ENCODE measurements at regions not wholly inside any gene's neighbourhood (a gene's known extent, or its start where the extent isn't known, plus 50 kb on each side); places are given as distances from the start of the nearest gene placed in this dataset.

DNA sequence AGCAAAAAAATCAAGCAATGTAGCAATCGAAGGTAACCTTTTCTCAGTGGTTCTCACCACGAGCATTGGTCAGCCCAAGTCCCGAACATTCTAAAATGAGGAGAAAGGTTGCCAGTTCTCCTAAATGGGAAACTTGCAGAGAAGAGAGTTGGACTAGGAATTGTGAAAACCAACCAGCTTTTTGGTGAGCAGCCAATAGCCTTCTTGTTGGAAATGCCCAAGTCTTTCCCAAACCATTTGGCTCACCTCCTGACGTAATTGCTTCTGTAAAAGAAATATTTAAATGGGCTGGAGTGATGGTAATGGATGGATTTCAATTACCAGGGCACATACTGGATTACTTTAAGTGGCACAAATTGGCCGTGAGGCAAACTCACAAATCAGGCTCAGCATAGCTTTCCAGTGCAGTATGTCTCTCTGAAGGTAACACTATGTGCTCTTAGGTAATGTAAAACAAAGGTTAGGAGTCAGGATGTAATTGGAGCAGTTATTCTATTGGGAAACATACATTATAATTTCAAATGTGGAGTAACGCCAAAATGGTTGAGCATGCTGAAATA is 423.2 kb downstream of the KLF5 start:
- in situ Hi-C loops (cut with HindIII; ENCODE audit: low sequenced_read_pairs): no loop called here
- no peak for DNase-seq (ENCODE audit: low read depth, low spot score)
- H3K4me3 ChIP-seq (ENCODE audit: low read depth, low read length): no peak overlapping the region
- TF ChIP-seq, protein P1, sequence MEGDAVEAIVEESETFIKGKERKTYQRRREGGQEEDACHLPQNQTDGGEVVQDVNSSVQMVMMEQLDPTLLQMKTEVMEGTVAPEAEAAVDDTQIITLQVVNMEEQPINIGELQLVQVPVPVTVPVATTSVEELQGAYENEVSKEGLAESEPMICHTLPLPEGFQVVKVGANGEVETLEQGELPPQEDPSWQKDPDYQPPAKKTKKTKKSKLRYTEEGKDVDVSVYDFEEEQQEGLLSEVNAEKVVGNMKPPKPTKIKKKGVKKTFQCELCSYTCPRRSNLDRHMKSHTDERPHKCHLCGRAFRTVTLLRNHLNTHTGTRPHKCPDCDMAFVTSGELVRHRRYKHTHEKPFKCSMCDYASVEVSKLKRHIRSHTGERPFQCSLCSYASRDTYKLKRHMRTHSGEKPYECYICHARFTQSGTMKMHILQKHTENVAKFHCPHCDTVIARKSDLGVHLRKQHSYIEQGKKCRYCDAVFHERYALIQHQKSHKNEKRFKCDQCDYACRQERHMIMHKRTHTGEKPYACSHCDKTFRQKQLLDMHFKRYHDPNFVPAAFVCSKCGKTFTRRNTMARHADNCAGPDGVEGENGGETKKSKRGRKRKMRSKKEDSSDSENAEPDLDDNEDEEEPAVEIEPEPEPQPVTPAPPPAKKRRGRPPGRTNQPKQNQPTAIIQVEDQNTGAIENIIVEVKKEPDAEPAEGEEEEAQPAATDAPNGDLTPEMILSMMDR (IDR thresholded peaks at IDR 0.05; ENCODE audit: low read depth, low read length): no peak

DNA sequence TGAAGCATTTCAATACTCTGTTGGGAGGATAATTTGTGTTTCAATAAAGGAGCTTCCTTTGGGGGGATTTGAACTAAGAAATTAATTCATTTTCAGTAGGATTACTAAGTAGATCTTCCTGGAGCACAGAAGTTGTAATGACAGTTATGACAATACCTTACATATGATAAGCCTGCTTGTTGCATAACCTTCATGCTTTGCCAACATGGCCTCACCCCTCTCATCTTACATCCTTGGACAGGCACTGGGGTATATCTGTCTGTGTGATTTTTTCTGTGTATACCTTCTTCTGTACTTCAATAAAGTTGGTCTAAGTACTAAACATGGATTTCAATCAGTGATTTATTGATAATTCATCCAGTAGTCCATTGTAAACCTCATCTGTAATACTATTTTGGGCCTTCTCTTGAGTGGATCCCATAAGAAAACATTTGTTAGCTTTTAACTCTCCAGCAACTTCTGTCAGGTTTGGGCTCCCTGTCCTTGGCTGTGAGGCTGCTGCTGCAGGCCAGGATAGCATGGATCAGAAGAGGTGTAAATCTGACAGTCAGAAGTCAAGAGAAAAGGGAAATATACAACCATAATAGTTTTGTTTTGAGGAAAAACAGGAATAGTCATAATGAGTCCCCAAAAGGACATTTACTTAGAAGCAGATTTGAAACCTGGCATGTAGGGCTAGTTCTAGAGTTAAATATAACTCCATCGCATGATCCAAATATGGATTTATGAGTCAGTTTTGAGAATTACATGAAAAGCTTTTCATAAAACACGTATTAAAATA is 422.2 kb downstream of the KLF5 start:
- H3K4me3 ChIP-seq (ENCODE audit: low read depth, low read length): no peak overlapping the region
- DNase-seq (ENCODE audit: low read depth, low spot score): no peak
- in situ Hi-C loops (cut with HindIII; ENCODE audit: low sequenced_read_pairs): no loop called here
- TF ChIP-seq, protein P1 (IDR thresholded peaks at IDR 0.05; ENCODE audit: low read depth, low read length): no peak

DNA sequence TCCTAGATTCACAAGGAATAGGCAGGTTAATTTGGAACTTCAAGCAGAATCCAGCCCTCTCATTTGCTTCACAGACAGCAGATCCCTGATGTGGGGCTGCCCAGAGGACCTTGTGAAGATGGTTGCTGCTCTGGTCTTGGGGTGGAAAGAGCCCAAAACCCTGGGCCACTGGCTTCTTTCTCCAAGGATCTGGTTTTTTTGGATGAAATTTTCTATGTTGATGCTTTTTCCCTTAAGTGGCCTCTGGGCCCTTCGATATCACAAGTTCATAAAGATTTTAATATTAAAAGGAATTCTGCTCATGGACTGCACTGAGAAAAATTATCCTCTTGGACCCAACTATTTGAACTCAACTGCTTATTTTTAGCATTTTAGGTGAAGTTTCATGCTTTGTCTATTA is 421.1 kb downstream of the KLF5 start:
- TF ChIP-seq, protein P1 (IDR thresholded peaks at IDR 0.05; ENCODE audit: low read depth, low read length): no peak
- in situ Hi-C loops (cut with HindIII; ENCODE audit: low sequenced_read_pairs): no loop called here

DNA sequence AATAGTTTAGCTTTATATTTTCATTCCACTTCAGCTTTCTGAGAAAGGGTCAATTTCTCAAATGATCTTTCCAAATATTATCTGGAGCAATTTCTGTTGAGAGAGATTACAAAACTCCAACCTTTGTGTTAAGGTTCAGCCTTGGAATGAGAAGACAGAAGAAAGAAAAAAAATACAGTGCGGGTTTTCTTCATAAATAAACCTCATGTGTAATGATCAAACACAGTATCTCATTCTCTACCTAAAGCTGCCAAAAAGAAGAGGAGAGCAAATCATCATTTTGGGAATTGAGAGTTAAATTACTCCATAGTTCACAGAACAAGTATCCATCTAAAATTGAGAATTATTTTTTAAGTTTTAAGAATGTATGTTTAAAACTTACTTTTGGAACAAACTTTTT is 420.5 kb downstream of the KLF5 start:
- no peak for DNase-seq (ENCODE audit: low read depth, low spot score)
- H3K4me3 ChIP-seq (ENCODE audit: low read depth, low read length): no peak overlapping the region
- TF ChIP-seq, protein P1 (IDR thresholded peaks at IDR 0.05; ENCODE audit: low read depth, low read length): no peak
- in situ Hi-C loops (cut with HindIII; ENCODE audit: low sequenced_read_pairs): no loop called here

More for the DNA sequence above, 421.1 kb downstream of the KLF5 start:
- no peak overlapping the region for H3K4me3 ChIP-seq (ENCODE audit: low read depth, low read length)
- DNase-seq (ENCODE audit: low read depth, low spot score): no peak

DNA sequence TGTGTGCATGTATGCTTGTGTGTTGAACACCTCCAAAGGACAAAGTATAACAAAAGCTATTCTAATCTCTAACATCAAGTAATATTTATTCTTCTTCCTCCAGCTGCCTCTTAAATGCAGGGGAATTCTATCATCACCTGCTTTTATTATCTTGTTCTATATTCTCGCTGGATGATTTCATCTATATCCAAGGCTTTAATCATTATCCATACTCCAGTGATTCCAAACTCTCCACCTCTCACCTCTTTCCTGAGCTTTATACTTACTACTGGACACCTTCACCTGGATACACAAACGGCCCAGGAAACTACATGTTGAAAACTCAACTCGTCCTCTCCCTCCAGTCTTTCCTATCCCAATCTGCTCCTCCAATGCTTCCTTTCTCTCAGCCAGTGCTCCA is 418.6 kb downstream of the KLF5 start:
- TF ChIP-seq, protein P1 (IDR thresholded peaks at IDR 0.05; ENCODE audit: low read depth, low read length): no peak
- no peak overlapping the region for H3K4me3 ChIP-seq (ENCODE audit: low read depth, low read length)
- in situ Hi-C loops (cut with HindIII; ENCODE audit: low sequenced_read_pairs): no loop called here
- DNase-seq (ENCODE audit: low read depth, low spot score): no peak

DNA sequence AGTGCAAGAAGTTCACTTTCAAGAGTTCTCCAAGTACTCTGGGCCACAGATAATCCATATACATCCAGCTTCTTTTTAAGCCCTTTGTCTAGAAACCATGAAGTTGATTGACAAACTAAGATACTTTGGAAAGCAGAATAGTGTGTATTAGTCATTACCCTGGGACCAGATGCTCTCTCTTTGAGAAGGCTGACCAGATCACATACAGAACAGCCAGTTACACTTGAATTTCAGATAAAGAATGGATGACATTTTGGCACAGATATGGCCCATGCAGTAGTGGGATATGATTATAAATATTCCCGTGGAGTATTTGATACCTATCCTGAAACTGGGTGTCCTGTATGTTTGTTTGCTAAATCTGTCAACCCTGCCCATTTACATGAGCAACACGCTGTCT is 414.2 kb downstream of the KLF5 start:
- in situ Hi-C loops (cut with HindIII; ENCODE audit: low sequenced_read_pairs): no loop called here
- TF ChIP-seq, protein P1 (IDR thresholded peaks at IDR 0.05; ENCODE audit: low read depth, low read length): no peak

More for the DNA sequence above, 414.2 kb downstream of the KLF5 start:
- H3K4me3 ChIP-seq (ENCODE audit: low read depth, low read length): no peak overlapping the region
- no peak for DNase-seq (ENCODE audit: low read depth, low spot score)
